HG02759 (cell line): ENCODE measurements at regions not wholly inside any gene's neighbourhood (a gene's known extent, or its start where the extent isn't known, plus 50 kb on each side); places are given as distances from the start of the nearest gene placed in this dataset.

Experiments
- ATAC-seq: cut with Tn5 transposase; IDR thresholded peaks from one replicate; pipeline ENCODE4 v1.9.1; 2021; ENCODE audit warnings: mild to moderate bottlenecking, moderate library complexity; ENCODE audit not compliant: unreplicated experiment

DNA sequence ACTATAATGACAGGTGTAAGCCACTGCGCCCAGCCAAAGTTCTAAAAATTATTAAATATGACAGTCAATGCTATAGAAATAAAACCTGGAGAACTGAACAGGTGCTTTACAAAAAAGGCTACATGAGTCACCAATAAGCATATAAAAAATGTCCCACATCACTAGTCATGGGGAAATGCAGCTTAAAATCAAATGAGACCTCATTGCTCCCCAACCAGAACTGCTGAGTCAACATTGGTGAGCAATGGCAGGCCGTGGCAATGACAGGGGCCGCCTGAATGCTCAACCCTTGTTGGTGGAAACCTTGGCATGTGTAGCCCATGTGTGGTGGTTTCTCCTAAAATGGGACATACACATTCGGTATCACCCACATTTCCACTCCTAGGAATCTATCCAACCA, 352.3 kb upstream of the KLF6 start:
- ATAC-seq = no peak

DNA sequence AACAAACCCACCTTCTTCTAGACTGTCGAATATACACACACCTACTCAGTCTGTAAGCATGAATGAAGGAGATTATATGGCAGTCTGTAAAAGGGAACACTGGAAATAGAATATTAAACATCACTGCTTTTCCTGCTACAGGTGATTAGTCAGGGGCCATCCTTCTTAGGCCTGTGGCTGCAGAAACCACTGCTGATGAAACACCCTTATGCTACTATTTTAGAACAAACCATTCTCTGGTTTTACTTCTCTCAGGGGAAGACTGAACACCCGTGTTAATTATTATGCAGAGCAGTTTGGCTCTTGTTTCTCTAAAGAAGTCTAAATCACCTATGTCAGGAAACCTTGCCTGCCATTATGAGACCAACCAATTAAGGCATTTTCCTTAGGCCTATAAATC, 351.1 kb upstream of the KLF6 start:
- peak; percentile 81 for ATAC-seq

DNA sequence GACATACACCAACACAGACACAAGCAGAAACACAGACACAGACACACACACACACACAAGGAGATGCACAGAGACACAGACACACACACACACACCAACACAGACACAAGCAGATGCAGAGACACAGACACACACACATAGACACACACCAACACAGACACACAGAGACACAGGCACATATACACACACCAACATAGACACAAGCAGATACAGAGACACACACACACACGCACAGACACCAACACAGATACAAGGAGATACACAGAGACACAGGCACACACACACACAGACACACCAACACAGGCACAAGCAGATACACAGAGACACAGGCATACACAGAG, 347.2 kb upstream of the KLF6 start:
- no peak for ATAC-seq

DNA sequence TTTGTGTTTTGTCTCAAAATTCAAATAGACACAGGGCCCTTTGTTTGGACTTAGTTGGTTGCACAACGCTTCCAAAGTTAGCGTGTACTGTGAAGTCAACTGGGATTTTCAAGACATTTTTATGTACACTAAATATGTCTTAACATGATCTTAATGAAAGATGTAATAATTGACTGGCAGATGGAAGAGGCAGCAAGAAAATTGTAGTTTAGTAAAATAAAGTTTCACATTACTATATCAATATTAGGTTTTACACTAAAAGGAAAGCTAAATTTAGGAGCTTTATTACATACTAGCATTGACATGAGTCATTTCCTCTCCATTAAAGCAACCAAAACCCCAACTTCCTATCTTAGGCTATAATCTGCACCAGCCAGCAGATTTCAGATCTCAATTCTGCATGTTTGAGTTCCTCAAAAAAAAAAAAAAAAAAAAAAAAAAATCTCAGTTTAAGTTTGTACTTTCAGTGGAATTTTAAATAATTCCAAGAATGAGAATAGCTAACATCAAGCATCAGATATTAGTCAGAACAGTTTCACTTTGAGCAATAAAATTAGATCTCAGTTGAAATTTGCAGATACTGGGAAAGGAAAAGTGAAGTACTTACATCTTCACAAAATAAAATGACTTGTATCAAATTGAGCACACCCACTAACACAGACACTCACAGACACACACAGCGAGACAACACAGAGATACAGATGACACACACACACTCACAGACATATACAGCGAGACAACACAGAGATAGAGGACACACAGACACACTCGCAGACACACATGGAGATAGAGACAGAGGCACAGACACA, 346.6 kb upstream of the KLF6 start:
- peak; percentile 51 for ATAC-seq

DNA sequence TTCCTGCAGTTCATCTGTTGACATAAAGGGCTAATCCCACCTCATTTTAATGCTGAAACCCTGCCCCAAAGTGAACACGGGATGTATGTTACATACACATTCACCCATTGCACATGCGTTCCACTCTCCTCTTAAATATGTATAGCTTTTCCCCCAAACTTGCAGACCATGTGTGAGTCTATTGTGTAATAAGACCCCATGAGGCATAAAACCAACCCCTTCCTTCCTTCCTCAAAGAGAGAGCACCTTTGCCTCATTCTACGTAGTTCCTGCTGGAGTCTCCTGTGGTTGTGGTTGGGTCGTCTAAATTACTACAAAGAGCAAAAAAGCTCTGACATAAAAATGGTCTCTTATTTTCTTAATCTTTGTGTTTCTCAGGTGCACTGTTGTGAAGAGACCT, 345.7 kb upstream of the KLF6 start:
- no peak for ATAC-seq

DNA sequence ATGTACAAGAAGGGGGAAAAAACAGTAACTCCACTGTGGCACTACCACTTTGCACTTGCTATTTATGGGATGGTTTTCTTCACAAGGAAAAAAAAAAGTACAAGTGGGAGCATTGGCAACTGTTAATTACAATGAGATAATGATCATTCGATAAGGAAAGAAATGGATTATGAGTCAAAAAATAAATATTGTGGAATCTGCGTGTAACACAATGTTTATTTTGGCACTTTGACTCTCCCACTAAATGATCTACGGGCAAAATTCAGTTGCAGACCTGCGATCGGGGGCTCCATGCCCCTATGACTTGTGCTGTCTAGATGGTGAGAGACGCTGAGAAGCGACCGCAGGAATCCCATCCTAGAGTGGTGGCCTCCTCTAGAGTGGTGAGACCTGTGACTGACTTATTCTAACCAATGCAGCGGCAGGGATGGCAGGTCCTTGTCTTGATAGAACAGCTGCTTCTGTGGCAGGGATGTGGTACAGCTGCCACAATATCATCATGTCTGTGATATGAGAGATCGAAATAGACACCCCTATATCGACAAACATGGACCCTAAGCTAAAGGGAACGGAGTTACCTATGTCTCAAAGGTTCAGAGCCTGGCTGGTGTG, 345.0 kb upstream of the KLF6 start:
- no peak for ATAC-seq

DNA sequence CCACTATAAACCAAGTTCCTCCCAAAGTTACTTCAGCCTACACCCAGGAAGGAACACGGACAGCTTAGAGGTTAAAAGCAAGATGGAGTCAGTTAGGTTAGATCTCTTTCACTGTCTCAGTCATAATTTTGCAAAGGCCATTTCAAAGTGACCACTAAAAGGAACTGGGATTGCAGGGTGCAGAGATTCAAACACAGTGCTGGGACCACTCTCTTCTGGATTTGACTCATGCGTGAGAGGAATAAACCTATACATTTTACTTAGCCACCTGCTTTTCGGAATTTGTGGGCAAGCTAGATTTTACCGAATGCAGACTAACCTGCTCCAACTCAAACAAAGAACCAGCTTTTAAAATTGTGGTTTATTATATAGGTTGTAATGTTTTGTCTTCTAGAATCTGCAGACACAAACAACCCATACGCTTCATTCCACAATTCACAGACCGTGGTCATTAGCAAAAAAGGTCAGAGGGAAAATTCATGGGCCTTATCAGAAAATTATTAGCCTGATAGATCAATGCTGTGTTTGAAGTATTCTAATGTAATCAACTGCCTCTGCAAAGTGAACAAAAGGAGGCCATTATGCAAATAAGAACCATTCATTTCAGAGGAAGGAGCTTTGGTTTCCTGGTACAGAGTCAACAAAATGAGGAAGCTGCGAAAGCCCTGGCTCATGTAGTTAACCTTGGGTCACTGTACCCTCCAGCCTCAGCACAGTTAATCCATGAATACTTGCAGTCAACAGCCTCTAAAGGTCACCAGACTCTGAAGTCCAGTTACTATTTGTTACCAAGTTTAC, 342.7 kb upstream of the KLF6 start:
- peak; percentile 70 for ATAC-seq

DNA sequence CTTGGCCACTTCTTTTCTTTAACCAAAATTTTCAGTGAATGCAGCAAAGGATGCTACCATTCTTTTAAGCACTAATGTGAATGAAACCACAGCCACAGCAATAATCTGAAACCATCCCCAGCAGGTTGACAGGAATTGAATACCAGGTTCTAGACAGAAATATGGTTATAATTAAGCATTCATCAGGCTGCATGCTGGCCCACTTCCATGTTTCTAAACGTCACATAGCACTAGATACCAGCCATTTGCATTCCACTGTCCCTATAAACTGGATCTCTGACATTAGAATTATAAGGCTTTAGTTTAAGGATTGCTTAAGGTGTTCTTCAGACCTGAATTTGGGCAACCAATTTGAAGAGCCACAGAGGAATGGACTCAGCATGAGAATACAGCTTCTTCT, 340.8 kb upstream of the KLF6 start:
- ATAC-seq = no peak

DNA sequence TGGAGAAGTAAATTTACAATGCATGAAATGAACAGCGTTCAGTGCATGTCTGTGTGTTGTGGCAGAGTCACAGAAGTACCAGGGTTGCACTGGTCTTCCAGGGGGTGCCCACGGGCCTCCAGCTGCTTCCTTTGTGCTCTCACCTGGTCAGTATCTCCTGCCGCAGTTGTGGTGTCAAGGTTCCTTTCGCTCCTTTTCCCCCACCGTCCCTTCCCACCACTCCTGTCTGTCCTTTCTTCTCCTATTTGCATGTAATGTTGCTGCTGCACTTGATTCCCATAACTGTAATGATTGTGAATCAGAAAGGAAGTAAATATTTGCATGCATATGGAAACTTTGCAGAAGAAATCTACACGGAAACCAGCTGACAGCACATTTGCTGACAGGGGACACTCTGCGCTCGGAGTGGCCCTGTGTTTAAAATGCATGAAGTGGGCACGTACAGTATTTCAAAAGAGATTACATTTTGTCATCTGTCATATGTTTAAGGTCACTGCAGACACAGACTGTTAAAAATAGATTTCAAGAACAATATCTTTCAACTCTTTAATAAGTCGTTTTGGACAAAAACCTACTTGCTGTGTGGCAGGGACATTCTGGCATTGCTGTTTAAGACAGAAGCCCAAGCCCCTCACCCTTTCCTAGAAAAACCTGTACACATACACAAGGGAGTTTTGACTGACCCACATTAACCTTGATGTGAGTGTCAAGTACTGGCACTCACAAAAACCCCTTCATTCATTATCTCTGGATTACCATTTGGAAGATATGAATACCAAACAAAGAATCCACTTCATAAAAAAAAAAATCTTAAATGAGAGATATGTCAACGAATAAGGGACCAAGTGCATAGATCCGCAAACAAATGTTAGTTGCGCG, 336.7 kb upstream of the KLF6 start:
- peak; percentile 79 for ATAC-seq

DNA sequence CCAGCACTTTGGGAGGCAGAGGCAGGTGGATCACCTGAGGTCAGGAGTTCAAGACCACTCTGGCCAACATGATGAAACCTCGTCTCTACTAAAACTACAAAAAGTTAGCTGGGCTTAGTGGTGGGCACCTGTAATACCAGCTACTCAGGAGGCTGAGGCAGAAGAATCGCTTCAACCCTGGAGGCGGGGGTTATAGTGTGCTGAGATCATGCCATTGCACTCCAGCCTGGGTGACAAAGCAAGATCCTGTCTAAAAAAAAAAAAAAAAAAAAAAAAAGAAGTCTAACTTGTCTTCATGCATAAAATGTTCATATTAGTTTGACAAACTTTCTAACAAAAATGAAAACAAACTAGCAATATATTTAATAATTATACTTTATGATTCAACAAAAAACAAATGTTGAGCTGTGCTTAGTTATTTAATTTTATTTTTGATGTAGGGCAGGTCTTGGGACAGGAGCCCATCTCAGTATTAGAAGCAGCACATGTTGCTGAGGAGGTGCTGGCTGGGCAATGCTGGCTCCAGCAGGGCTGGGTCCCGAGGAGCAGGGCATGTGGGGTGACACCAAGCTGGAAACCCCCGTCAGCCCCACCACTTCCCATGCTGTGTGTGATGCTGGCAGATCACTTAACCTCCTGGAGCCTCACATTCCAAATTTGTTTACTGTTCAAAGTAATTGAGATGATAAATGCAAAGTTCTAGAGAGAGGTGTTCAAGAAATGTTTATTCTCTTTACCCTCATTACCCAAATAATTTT, 335.3 kb upstream of the KLF6 start:
- ATAC-seq = peak; percentile 42

DNA sequence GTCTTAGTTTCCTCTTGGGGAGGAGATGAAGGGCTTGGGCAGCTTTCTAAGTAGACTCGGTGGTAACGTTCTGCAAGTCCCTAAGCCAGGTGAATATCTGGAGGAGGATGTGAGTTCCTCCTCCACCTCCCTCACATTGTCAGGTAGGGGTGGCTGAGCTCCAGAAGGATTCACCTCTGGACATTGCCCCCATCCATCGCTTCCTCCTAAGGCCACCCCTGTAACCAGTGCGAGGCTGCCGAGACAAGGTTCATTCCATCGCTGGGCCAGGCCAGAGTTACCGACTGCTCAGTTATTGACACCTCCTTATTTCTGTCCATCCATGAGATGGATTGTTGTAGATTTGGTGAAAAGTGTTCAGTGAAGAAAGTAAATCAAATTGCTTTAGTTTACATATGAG, 334.1 kb upstream of the KLF6 start:
- ATAC-seq = no peak

DNA sequence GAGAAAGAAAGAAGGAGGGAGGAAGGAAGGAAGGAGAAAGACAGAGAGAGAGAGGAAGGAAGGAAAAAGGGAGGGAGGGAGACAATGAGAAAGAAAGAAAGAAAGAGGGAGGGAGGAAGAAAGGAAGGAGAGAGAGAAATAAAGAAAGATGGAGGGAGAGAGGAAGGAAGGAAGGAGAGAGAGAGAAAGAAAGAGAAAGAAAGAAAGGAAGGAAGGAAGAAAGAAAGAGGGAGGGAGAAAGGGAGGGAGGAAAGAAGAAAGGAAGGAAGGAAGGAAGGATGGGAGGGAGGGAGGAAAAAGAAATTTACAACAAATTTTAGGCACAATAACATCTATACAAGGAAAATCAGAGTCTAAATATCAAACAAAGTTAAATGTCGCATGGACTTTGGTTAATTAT, 332.6 kb upstream of the KLF6 start:
- no peak for ATAC-seq

DNA sequence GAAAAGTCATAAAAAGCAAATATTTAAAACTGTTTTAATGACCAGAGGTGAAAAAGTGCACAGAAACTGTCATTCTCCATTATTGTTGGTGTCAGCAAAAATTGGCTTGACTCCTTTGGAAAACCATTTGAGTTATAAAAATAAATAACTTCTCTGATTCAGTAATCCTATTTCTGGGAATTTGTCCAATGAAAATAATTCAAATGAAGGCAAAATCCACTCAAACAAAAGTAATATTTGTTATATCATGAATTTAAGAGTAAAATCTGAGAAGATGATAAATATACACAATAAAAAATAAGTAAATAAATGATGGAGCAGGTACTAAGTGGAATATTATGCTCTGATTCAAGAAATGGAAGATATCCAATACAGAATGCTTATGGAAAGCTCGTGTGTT, 326.6 kb upstream of the KLF6 start:
- ATAC-seq = no peak

DNA sequence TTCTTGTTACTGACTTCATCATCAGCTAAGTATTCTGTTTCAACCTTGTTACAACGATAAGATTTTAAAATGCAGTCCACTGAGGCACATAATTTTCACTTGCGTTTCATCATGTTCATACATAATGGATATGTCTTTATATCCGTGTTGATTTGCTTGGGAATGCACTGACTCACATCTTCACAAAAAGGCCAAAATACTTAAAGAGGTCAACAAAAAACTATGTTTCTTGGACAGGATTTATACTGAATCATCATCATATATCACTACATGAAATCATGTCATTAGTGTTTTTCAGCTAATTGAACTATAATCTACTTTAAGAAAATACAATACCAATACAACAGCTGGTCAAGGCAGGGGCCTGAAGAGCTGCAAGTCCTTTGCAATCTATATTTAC, 324.5 kb upstream of the KLF6 start:
- ATAC-seq = no peak

DNA sequence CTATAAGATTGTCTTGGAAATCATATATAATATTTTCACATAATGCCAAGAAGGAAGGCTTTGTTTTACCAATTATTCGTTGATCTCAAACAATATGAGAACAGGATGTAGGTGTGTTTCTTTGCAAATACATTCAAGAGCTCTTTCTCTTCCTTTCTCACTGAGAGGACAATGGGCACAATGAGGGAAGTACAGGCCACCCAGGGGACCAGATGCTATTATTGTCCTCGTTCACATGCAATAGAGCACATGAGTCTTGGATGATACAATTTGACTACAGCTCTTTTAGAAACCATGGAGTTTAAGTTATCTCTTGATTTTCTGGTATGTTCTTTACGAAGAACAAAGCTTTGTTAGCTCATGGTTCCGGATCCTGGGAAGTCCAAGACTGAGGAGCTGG, 323.7 kb upstream of the KLF6 start:
- no peak for ATAC-seq

DNA sequence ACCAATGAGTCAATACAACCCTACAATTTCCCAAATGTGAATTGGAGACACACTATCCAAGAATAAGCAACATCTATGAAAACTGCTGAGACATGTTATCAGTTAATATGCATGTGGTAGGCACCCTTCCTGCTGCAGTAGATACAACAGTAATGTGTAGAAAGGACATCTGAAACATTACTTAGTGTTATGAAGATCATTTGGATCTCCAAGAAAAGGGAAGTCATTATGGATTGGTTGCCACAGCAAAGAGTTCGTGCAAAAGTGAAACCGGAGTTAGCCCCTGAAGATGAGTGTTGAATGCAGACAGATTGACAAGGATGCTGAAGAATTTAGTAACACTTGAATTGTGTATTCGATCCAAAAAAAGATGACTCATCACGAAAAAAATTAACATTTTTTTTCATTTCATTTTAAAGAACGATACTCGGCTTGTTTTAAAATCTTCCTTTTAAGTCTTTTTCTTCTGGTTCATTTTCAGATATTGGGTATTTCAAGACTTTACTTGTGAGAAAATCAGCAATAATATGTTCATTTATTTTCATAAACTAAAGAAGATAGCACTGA, 322.4 kb upstream of the KLF6 start:
- ATAC-seq = no peak

DNA sequence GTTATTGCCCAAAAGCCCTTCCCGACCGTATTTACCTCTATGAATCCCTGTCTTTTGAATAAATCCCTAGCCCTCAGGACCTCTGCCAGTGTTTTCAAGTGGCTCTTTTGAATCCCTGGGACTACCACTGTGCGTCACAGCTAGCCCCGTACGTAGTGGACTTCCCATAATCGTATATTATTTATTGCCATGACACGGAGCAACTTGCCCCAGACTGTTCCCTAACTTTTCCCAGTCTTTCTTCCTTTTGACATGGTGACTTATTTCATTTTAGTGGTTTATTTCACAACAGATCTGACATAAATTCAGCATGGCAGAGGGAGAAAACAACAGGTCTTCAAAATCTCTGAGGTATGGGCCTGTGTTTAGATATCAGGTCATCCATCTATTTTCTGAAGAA, 318.6 kb upstream of the KLF6 start:
- no peak for ATAC-seq

DNA sequence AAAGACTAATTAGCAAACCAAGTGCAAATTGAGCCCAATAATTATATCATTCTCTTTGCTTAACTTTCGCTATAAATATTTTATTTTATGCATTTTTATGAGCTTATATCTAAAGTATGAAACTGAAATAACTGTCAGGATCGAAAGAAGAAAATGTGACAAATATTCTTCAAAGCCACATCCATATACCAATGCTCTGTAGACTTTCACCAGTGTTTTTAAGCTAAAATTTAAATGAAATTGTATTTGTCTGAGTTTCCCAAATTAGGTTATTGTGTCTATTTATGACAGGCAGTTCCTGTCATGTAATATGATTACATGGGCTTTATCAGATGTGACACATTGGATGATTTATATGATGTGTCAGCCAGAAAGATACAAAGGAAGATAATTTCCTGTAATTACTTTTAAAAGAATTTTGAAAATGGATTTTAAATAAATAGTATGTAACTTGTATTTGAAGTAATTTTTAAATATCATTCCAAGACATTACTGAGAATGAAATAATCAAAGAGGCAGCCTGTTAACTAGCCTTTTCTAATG, 317.9 kb upstream of the KLF6 start:
- ATAC-seq = no peak

DNA sequence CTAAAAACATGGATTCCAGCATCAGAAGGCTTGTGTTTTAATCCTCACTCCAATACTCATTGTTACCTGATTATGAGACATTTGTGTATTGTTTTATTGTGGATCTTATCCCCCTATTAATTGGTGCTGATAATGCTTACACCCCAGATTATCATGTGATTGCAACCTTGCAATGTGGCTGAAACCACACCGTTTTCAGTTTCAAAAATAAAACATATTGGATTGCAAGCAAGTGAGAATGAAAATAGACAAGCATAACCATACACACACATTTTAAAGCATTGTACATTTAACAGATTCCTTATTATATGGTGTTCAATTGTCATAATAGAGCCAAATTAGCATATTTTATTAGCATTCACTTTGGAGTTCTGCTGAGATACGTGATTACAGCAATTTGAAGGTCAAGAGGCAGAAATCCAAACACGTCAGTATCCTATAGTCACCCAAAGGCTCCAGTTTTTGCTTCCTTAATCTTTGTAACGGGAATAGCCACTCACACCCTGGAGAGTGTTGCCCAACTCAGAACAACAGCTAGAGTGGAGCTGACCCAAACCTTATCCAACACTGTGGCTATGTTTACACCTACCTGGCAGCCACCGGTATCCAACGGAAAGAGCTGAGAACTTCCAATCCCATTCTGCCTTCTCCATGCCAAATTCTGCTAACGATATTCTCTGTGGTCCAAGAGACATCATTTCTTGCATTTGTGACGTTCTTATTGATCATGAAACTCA, 317.1 kb upstream of the KLF6 start:
- ATAC-seq = no peak
